Fibroblast of lung (primary cell): ENCODE measurements at regions not wholly inside any gene's neighbourhood (a gene's known extent, or its start where the extent isn't known, plus 50 kb on each side); places are given as distances from the start of the nearest gene placed in this dataset.

Experiments
- EZH2 ChIP-seq: IDR thresholded peaks from 2 replicates; pipeline ENCODE4 v1.5.1; 2012; ENCODE audit warnings: low read length, control low read depth, mild to moderate bottlenecking; ENCODE audit errors: missing control alignments
- TF ChIP-seq, protein P1 (sequence below), 2 donors: IDR thresholded peaks in 1 of 2; conservative IDR thresholded peaks in 1 of 2; 1 replicate in 1 of 2; 2 replicates in 1 of 2; pipeline ENCODE4 v1.5.1; 2011 to 2012; ENCODE audit warnings: low read length in 2 of 2, control low read depth in 1 of 2, inconsistent platforms in 1 of 2, low read depth in 1 of 2, mild to moderate bottlenecking in 1 of 2

DNA sequence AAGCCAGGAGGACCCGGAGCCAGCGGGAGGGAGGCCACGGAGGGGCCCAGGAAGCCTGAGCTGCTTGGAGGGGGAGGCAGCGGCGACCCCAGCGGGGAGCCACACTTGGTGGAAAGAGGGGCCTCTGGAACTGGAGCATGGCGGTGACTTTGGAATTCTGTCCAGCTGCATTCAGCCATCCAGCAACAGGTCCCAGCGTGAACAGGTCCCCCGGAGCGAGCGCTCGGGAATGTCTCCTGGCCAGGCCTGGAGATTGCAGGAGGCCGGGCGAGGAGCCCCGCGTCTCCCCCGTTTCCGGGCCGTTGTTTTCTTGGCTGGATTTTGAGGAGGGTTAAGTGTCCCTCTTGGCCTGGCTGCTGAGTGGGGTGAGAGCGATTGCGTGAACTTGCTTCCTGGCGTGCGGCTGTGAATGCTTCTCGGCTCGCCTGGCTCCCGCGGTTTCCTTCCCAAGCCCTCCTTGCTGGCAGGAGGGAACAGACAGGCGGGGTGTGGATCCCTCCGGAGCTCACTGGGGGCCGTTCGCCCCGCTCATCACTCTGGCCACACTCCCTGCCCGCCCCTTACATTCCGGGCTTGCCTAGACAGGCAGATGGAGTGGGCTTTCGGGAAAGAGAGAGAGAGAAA is 125.3 kb upstream of the IRX4 start:
- TF ChIP-seq, protein P1, sequence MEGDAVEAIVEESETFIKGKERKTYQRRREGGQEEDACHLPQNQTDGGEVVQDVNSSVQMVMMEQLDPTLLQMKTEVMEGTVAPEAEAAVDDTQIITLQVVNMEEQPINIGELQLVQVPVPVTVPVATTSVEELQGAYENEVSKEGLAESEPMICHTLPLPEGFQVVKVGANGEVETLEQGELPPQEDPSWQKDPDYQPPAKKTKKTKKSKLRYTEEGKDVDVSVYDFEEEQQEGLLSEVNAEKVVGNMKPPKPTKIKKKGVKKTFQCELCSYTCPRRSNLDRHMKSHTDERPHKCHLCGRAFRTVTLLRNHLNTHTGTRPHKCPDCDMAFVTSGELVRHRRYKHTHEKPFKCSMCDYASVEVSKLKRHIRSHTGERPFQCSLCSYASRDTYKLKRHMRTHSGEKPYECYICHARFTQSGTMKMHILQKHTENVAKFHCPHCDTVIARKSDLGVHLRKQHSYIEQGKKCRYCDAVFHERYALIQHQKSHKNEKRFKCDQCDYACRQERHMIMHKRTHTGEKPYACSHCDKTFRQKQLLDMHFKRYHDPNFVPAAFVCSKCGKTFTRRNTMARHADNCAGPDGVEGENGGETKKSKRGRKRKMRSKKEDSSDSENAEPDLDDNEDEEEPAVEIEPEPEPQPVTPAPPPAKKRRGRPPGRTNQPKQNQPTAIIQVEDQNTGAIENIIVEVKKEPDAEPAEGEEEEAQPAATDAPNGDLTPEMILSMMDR (conservative IDR thresholded peaks at IDR 0.05 in 1 of 2, IDR thresholded peaks at IDR 0.05 in 1 of 2; ENCODE audit: low read depth in 1 of 2, low read length in 2 of 2), result no peak
- no peak for TF ChIP-seq EZH2
